ENCODE measurements at regions not wholly inside any gene's neighbourhood (a gene's known extent, or its start where the extent isn't known, plus 50 kb on each side); places are given as distances from the start of the nearest gene placed in this dataset.
"Not testable (repeated sequence)": the region's sequence is repeated elsewhere in the genome, so short reads cannot be mapped to it uniquely, and the experiment has no call there.

DNA sequence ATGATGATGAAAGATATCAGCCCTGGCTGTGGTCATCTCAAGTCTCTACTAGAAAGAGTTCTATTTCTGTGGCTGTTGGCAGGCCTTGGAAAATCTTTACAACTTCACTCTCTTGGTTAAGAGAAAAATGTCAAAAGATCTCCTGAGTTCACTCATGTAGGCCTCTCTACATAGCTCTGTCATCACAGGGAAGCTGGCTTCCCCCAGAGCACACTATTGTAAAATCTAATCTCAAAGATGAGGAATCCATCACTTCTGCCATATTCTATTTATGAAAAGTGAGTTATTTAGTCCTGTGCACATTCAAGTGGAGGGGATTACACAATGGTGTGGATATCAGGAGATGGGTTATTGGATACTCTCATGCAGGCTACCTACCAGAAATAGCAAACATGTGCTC, 388.4 kb upstream of the HS3ST1 start:
- Histone ChIP-seq H3K4me3 (no peak overlapping the region), H3K4me1 (no peaks in the 10 kb centered on the region), H3K9me3 (no peaks in the 10 kb centered on the region), H3K27ac (no peak overlapping the region), H3K36me3 (no peaks in the 10 kb centered on the region), H3K27me3 (no peaks in the 10 kb centered on the region)
- no peak for DNase-seq
- intact Hi-C loops (cut with DNase I; ENCODE audit: low total_unique reads): no loop called here
- TF ChIP-seq, protein P1, sequence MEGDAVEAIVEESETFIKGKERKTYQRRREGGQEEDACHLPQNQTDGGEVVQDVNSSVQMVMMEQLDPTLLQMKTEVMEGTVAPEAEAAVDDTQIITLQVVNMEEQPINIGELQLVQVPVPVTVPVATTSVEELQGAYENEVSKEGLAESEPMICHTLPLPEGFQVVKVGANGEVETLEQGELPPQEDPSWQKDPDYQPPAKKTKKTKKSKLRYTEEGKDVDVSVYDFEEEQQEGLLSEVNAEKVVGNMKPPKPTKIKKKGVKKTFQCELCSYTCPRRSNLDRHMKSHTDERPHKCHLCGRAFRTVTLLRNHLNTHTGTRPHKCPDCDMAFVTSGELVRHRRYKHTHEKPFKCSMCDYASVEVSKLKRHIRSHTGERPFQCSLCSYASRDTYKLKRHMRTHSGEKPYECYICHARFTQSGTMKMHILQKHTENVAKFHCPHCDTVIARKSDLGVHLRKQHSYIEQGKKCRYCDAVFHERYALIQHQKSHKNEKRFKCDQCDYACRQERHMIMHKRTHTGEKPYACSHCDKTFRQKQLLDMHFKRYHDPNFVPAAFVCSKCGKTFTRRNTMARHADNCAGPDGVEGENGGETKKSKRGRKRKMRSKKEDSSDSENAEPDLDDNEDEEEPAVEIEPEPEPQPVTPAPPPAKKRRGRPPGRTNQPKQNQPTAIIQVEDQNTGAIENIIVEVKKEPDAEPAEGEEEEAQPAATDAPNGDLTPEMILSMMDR (IDR thresholded peaks at IDR 0.05): no peak
- no peak for TF ChIP-seq POLR2A (IDR thresholded peaks at IDR 0.05)

DNA sequence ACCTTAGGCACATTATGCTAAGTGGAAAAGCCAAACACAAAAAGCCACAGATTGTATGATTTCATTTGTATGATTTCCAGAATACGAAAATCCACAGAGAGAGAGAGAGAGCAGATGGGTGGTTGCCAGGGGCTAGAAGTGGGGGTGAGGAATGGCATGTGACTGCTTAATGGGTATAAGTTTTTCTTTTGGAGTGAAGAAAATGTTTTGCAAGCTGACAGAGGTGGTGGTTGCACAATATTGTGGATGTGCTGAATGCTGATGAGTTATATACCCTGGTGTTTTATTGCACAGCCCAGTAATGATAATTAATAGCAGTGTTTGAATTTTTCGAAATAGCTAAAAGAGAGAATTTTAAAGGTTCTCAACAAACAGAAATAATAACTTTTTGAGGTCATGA, 386.1 kb upstream of the HS3ST1 start:
- TF ChIP-seq, protein P1 (IDR thresholded peaks at IDR 0.05): no peak
- no peak for TF ChIP-seq POLR2A (IDR thresholded peaks at IDR 0.05)
- no peaks in the 10 kb centered on the region for H3K27me3 ChIP-seq
- no peak overlapping the region for H3K27ac ChIP-seq
- no peaks in the 10 kb centered on the region for H3K9me3 ChIP-seq
- intact Hi-C loops (cut with DNase I; ENCODE audit: low total_unique reads): no loop called here
- no peak overlapping the region for H3K4me3 ChIP-seq
- no peaks in the 10 kb centered on the region for H3K4me1 ChIP-seq
- H3K36me3 ChIP-seq: no peaks in the 10 kb centered on the region
- no peak for DNase-seq

DNA sequence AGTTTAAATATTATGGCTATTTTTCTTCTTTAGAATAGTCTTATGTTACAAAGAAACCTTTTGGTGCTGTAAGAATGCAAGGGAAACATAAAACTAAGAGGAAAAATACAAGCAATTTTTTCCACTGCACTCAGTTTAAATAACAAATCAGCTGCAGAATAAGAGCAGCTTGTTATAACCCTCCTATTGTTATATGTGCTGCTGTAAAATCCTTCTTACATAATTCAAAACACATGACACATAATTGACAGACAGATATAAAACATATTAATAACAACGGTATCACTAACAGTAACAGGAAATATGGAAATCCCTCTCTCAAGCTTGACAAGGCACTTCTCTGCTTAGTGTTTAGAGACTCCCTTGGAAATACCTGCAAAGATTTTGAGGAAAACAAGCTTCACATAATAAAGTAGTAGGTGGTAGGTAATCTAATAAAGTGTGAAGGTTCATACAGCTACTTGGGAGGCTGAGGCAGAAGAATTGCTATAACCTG, 385.3 kb upstream of the HS3ST1 start:
- intact Hi-C loops (cut with DNase I; ENCODE audit: low total_unique reads): no loop called here

DNA sequence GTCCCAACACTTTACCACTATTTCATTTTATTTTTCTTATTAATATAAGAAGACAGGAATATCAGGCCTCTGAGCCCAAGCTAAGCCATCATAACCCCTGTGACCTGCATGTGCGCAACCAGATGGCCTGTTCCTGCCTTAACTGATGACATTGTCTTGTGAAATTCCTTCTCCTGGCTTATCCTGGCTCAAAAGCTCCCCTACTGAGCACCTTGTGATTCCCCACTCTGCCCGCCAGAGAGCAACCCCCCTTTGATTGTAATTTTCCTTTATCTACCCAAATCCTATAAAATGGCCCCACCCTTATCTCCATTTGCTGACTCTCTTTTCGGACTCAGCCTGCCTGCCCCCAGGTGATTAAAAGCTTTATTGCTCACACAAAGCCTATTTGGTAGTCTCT, 382.8 kb upstream of the HS3ST1 start:
- H3K9me3 ChIP-seq; H3K4me3 ChIP-seq; H3K27me3 ChIP-seq; intact Hi-C loops (cut with DNase I; ENCODE audit: low total_unique reads); H3K36me3 ChIP-seq; DNase-seq; H3K4me1 ChIP-seq; H3K27ac ChIP-seq: not testable (repeated sequence)

More for the DNA sequence above, 385.3 kb upstream of the HS3ST1 start:
- no peaks in the 10 kb centered on the region for H3K36me3 ChIP-seq
- H3K4me3 ChIP-seq: no peak overlapping the region
- TF ChIP-seq, protein P1 (IDR thresholded peaks at IDR 0.05): no peak
- TF ChIP-seq POLR2A (IDR thresholded peaks at IDR 0.05): no peak
- no peaks in the 10 kb centered on the region for H3K9me3 ChIP-seq
- no peak for DNase-seq
- no peaks in the 10 kb centered on the region for H3K4me1 ChIP-seq
- no peaks in the 10 kb centered on the region for H3K27me3 ChIP-seq
- no peak overlapping the region for H3K27ac ChIP-seq

DNA sequence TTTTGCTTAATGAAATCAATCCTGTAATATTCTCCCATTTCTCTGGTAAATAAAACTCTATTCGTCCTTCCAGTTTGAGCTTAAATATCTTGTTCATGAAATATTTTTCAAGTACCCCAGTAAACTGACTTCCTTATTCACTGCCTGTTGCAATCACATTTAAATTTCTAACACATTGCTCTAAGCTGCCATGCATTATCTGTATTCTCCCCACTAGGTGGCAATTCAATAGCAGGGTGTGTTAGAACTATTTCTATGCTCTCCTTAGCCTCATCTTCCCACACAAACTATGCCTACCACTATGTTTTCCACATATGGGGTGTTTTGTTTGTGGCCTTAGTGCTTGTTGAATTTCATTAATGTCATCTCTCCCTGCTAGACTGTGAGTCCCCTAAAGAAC, 377.1 kb upstream of the HS3ST1 start:
- H3K9me3 ChIP-seq: no peaks in the 10 kb centered on the region
- H3K4me1 ChIP-seq: no peaks in the 10 kb centered on the region
- H3K27me3 ChIP-seq: no peaks in the 10 kb centered on the region
- intact Hi-C loops (cut with DNase I; ENCODE audit: low total_unique reads): no loop called here
- DNase-seq: no peak
- TF ChIP-seq, protein P1 (IDR thresholded peaks at IDR 0.05): peak; percentile 6 to 51 (median 39)
- no peak for TF ChIP-seq POLR2A (IDR thresholded peaks at IDR 0.05)
- no peaks in the 10 kb centered on the region for H3K36me3 ChIP-seq
- H3K27ac ChIP-seq: peak overlapping the region in 1 of 2 donors; percentile 4
- no peak overlapping the region for H3K4me3 ChIP-seq
